ENCODE measurements at regions not wholly inside any gene's neighbourhood (a gene's known extent, or its start where the extent isn't known, plus 50 kb on each side); places are given as distances from the start of the nearest gene placed in this dataset.

- Histone ChIP-seq H3K27ac (replicated peaks) (no peak overlapping the region), H3K4me3 (replicated peaks; ENCODE audit: insufficient read depth, low read length) (no peak overlapping the region), H3K27me3 (ENCODE audit: insufficient read depth, poor library complexity, severe bottlenecking) (no peaks in the 10 kb centered on the region)
- TF ChIP-seq POLR2AphosphoS5 (IDR thresholded peaks at IDR 0.05; ENCODE audit: low read depth) = no peak
- TF ChIP-seq REST (IDR thresholded peaks at IDR 0.05; ENCODE audit: insufficient replicate concordance, low read depth) = no peak
- TF ChIP-seq CTCF (IDR thresholded peaks at IDR 0.05; ENCODE audit: insufficient read depth, low read length) = no peak
- TF ChIP-seq GABPA (IDR thresholded peaks at IDR 0.05; ENCODE audit: low read depth) = no peak
- no peak for TF ChIP-seq SPI1 (IDR thresholded peaks at IDR 0.05; ENCODE audit: borderline replicate concordance, low read depth)
- no peak for DNase-seq (ENCODE audit: low read depth in 1 of 2, low spot score in 1 of 2)
These were observed 98.1 kb upstream of the CLSTN2 start for GRCh38 chr3:139836698-139837464.

GRCh38 chr3:139835830-139836683 is 98.9 kb upstream of the CLSTN2 start:
- Histone ChIP-seq H3K4me3 (replicated peaks; ENCODE audit: insufficient read depth, low read length) (no peak overlapping the region), H3K27me3 (ENCODE audit: insufficient read depth, poor library complexity, severe bottlenecking) (no peaks in the 10 kb centered on the region), H3K27ac (replicated peaks) (no peak overlapping the region)
- DNase-seq (ENCODE audit: low read depth in 1 of 2, low spot score in 1 of 2) = no peak
- TF ChIP-seq CTCF (IDR thresholded peaks at IDR 0.05; ENCODE audit: insufficient read depth, low read length) (no peak), SPI1 (IDR thresholded peaks at IDR 0.05; ENCODE audit: borderline replicate concordance, low read depth) (no peak), GABPA (IDR thresholded peaks at IDR 0.05; ENCODE audit: low read depth) (no peak), REST (IDR thresholded peaks at IDR 0.05; ENCODE audit: insufficient replicate concordance, low read depth) (no peak), POLR2AphosphoS5 (IDR thresholded peaks at IDR 0.05; ENCODE audit: low read depth) (no peak)

- no peak for DNase-seq (ENCODE audit: low read depth in 1 of 2, low spot score in 1 of 2)
- Histone ChIP-seq H3K4me3 (replicated peaks; ENCODE audit: insufficient read depth, low read length) (no peak overlapping the region), H3K27me3 (ENCODE audit: insufficient read depth, poor library complexity, severe bottlenecking) (no peaks in the 10 kb centered on the region), H3K27ac (replicated peaks) (no peak overlapping the region)
- no peak for TF ChIP-seq SPI1 (IDR thresholded peaks at IDR 0.05; ENCODE audit: borderline replicate concordance, low read depth)
- TF ChIP-seq REST (IDR thresholded peaks at IDR 0.05; ENCODE audit: insufficient replicate concordance, low read depth) = no peak
- TF ChIP-seq GABPA (IDR thresholded peaks at IDR 0.05; ENCODE audit: low read depth) = no peak
- TF ChIP-seq POLR2AphosphoS5 (IDR thresholded peaks at IDR 0.05; ENCODE audit: low read depth) = no peak
- no peak for TF ChIP-seq CTCF (IDR thresholded peaks at IDR 0.05; ENCODE audit: insufficient read depth, low read length)
These were observed 102.0 kb upstream of the CLSTN2 start for GRCh38 chr3:139832998-139833397.

Data from HL-60 (cell line).